ENCODE measurements at regions not wholly inside any gene's neighbourhood (a gene's known extent, or its start where the extent isn't known, plus 50 kb on each side); places are given as distances from the start of the nearest gene placed in this dataset.
"Not testable (repeated sequence)": the region's sequence is repeated elsewhere in the genome, so short reads cannot be mapped to it uniquely, and the experiment has no call there.

DNA sequence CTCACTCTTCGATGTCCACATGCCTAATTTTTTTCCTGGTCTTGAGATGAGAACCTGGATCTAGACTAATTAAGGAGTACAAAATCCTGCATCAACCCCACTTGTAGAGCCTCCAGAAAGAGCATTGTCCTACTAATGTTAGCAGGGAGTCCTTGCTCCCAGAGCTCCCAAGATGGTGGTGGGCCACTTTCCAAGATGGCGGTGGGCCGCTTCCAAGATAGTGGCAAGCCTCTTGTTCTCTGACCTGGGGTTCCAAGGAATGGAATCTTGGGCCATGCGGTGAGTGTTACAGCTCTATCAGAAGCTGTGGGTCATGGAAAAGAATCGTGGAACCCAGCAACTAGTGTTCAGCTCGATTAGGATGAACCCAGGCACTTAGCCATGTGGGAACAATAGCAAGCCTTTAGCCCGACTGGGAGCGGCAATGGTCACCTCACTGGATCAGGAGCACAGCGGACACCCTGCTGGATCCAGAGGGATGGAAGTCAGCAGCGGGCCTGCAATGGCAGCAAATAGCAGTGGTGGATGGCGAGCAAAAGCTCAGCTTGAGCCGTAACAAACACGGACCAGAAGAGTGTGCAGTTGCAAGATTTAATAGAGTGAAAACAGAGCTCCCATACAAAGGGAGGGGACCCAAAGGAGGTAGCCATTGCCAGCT lies 1997.5 kb upstream of the RAG2 start:
- CTCF ChIA-PET; POLR2A ChIA-PET; H3K27me3 Mint-ChIP-seq; H3K9me3 Mint-ChIP-seq; DNase-seq; H3K27ac Mint-ChIP-seq; H3K36me3 Mint-ChIP-seq (ENCODE audit: low read depth); H3K4me3 Mint-ChIP-seq; H3K4me1 Mint-ChIP-seq: not testable (repeated sequence)

DNA sequence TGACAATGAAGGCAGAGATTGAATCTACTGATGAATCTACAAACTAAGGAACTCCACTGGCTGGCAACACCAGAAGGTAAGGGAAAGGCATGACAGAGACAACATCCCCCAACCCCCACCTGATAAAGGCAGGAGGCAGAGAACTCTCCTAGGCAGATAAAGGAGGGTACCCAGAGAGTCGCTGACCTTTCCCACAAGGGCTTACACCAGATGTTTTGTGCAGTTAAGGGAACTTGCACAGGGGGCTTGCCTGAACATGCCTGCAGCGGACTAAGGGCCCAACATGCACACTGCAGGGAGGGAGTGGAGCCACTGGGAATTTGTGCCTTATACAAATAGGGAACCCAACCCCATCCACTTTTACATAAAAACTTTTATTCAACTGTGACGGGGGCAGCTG lies 1996.9 kb upstream of the RAG2 start:
- ChIA-PET POLR2A (no interaction called here), CTCF (no interaction called here)
- no peaks in the 10 kb centered on the region for H3K27me3 Mint-ChIP-seq
- H3K36me3 Mint-ChIP-seq (ENCODE audit: low read depth), result no peaks in the 10 kb centered on the region
- no peak for DNase-seq
- H3K9me3 Mint-ChIP-seq, result peaks cover 3% of the 10 kb centered on the region
- H3K4me3 Mint-ChIP-seq, result no peak overlapping the region
- no peak overlapping the region for H3K27ac Mint-ChIP-seq
- H3K4me1 Mint-ChIP-seq, result no peaks in the 10 kb centered on the region

DNA sequence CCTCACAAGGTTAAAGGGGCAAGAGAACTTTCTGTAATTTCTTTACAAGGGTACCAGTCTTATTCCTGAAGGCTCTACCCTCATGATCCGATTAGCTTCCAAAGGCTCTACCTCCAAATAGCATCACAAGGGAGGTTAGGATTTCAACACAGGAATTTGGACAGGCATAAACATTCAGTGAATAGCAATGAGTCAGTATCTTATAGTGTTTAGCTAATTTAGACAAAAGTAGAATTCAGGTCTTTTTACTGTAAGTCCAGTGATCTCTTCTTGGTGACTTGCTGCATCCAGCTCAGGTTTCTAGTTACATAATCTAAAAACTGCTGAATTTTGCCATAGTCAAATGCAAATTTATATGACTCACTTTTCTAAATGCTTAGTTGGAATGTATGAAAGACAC lies 1995.6 kb upstream of the RAG2 start:
- H3K36me3 Mint-ChIP-seq (ENCODE audit: low read depth), result no peaks in the 10 kb centered on the region
- H3K4me1 Mint-ChIP-seq, result no peaks in the 10 kb centered on the region
- no peak overlapping the region for H3K27ac Mint-ChIP-seq
- CTCF ChIA-PET, result no interaction called here
- H3K4me3 Mint-ChIP-seq, result no peak overlapping the region
- POLR2A ChIA-PET, result no interaction called here
- H3K9me3 Mint-ChIP-seq, result peaks cover 3% of the 10 kb centered on the region
- DNase-seq, result no peak
- H3K27me3 Mint-ChIP-seq, result no peaks in the 10 kb centered on the region

DNA sequence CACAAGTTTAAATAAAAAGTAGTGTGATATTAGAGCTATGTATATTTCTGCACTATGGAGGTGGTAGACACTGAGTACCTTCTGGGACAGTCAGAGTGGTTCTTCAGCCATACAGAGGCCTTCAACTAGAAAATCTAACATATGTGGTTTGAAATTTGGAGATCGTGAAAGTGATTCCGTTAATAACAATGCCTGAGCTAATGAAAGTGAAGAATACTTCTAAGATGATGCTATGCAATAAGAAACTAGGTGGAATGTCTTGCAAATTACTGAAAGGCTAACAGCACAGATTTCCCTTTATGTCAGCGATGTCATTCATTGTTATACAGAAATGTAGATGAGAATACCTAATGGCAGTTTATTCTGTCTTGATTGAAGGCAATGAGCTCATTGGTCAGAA lies 1984.7 kb upstream of the RAG2 start:
- H3K9me3 Mint-ChIP-seq, result peaks cover 6% of the 10 kb centered on the region
- H3K4me3 Mint-ChIP-seq, result no peak overlapping the region
- no peaks in the 10 kb centered on the region for H3K36me3 Mint-ChIP-seq (ENCODE audit: low read depth)
- no peaks in the 10 kb centered on the region for H3K27me3 Mint-ChIP-seq
- CTCF ChIA-PET, result no interaction called here
- H3K27ac Mint-ChIP-seq, result no peak overlapping the region
- H3K4me1 Mint-ChIP-seq, result no peaks in the 10 kb centered on the region
- DNase-seq, result no peak
- POLR2A ChIA-PET, result no interaction called here

DNA sequence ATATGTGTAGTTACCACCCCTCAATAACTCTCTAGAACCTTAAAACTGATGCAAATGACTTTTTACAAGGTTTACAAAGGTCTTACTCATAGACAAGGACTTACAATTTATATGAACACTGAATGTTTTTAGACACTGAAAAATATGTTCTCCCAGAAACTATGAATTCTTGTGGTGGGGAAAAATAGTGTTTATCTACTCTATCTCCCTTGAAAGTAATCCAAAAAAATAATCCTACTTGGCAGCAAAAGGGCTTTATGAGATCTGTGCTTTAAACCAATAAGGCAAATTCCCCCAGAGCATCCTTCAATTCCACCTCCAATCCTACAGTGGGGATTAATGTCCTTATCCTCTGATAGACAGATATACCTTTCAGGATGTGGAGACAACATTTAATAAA lies 1984.1 kb upstream of the RAG2 start:
- ChIA-PET CTCF (no interaction called here), POLR2A (no interaction called here)
- no peak for DNase-seq
- Mint-ChIP-seq H3K4me1 (no peaks in the 10 kb centered on the region), H3K9me3 (peaks cover 8% of the 10 kb centered on the region), H3K4me3 (no peak overlapping the region), H3K27me3 (no peaks in the 10 kb centered on the region), H3K27ac (no peak overlapping the region), H3K36me3 (ENCODE audit: low read depth) (no peaks in the 10 kb centered on the region)

DNA sequence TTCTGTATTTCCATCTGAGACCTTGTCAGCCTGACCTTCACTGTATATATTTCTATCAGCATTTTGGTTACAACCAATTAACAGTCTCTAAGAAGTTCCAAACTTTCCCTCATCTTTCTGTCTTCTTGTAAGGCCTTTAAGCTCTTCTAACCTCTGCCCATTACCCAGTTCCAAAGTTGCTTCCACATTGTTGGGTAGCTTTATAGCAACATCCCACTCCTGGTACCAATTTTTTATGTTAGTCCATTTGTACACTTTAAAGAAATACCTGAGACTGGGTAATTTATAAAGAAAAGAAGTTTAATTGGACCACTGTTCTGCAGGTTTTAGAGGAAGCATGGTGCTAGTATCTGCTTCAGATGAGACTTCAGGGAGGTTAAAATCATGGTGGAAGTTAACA lies 1979.7 kb upstream of the RAG2 start:
- CTCF ChIA-PET, result no interaction called here

DNA sequence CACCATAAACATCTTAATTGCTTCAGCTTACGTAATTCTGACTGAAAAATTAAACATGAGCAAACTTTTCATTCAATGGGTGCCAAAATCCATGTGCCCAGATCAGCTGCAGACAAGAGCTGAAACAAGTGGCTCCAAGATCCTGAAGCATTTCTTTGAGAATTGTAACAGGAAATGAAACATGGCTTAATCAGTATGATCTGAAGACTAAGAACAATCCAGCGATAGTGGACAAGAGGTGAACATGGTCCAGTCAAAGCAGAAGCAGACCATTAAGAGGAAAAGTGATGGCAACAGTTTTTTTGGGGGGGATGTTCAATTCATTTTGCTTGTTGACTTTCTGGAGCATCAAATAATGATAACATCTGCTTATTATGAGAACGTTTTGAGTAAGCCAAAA lies 1964.5 kb upstream of the RAG2 start:
- no peaks in the 10 kb centered on the region for H3K27me3 Mint-ChIP-seq
- CTCF ChIA-PET, result no interaction called here

More for the DNA sequence above, 1979.7 kb upstream of the RAG2 start:
- Mint-ChIP-seq H3K36me3 (ENCODE audit: low read depth) (no peaks in the 10 kb centered on the region), H3K27ac (no peak overlapping the region), H3K4me1 (no peaks in the 10 kb centered on the region), H3K9me3 (peaks cover 6% of the 10 kb centered on the region), H3K27me3 (no peaks in the 10 kb centered on the region), H3K4me3 (no peak overlapping the region)
- no peak for DNase-seq
- POLR2A ChIA-PET, result no interaction called here

DNA sequence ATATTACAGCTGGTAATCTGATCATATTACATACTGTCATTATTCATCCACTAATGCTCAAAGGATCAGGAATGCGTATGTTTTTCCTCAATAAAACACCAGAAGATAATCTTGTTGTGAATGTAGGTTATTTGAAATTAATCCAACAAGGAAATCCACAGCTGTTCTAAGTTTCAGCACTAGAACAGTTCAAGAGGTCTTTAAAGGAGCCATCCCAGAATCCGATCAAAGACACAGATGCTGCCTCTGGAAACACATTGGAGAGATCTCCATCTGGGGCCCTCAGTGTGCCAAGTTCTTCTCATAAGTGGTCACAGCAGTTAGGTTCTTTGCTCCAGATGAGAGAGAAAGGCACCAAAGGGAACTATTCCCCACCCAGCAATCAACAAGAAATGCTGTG lies 1955.1 kb upstream of the RAG2 start:
- Mint-ChIP-seq H3K36me3 (ENCODE audit: low read depth) (no peaks in the 10 kb centered on the region), H3K9me3 (peaks cover 2% of the 10 kb centered on the region), H3K27ac (no peak overlapping the region), H3K27me3 (no peaks in the 10 kb centered on the region), H3K4me1 (no peaks in the 10 kb centered on the region), H3K4me3 (no peak overlapping the region)
- POLR2A ChIA-PET, result no interaction called here
- CTCF ChIA-PET, result no interaction called here
- DNase-seq, result no peak

More for the DNA sequence above, 1964.5 kb upstream of the RAG2 start:
- H3K36me3 Mint-ChIP-seq (ENCODE audit: low read depth), result no peaks in the 10 kb centered on the region
- no peaks in the 10 kb centered on the region for H3K4me1 Mint-ChIP-seq
- POLR2A ChIA-PET, result no interaction called here
- H3K9me3 Mint-ChIP-seq, result peaks cover 2% of the 10 kb centered on the region
- no peak overlapping the region for H3K27ac Mint-ChIP-seq
- no peak for DNase-seq
- no peak overlapping the region for H3K4me3 Mint-ChIP-seq

DNA sequence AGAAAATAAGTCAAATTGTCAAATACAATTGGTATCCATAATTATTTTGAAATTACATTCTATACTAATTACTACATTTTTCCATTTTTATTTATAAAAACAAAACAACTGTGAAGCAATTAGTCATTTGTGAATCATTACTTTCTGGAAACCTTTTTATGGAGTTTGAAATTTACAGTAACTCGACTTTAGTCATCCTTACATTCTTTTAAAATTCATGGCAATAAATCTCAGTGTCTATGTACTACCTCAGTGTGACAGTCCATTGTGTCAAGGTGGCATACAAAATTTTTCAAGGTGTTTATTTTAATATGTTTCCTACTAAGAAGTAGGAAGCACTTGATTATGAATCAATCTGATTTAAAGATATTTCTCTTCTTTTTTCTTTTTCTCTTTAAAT lies 1949.4 kb upstream of the RAG2 start:
- Mint-ChIP-seq H3K9me3 (no peaks in the 10 kb centered on the region), H3K4me1 (no peaks in the 10 kb centered on the region), H3K36me3 (ENCODE audit: low read depth) (no peaks in the 10 kb centered on the region), H3K27me3 (no peaks in the 10 kb centered on the region), H3K4me3 (no peak overlapping the region), H3K27ac (no peak overlapping the region)
- DNase-seq, result no peak
- CTCF ChIA-PET, result no interaction called here
- POLR2A ChIA-PET, result no interaction called here

DNA sequence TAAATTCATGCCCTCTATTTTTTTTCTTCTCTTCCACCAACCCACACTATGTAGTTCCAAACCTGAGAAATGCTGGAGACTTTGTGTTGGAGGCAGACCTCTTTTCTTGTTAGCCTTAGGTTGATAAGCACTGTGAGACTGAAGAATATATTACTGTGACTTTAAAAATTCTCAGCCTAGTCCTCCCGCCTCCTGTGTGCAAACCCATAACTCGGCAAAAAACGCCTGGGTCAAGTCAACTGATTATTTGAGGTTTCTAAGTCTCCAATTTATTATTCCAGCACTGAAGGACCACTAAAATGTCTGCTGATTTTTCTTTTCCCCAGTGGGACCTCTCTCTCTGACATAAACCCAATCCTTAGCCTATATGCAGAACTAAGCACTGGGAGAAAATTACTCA lies 1946.0 kb upstream of the RAG2 start:
- Mint-ChIP-seq H3K27me3 (no peaks in the 10 kb centered on the region), H3K36me3 (ENCODE audit: low read depth) (no peaks in the 10 kb centered on the region), H3K4me3 (no peak overlapping the region), H3K9me3 (no peaks in the 10 kb centered on the region), H3K4me1 (no peaks in the 10 kb centered on the region), H3K27ac (no peak overlapping the region)
- POLR2A ChIA-PET, result no interaction called here
- CTCF ChIA-PET, result no interaction called here
- no peak for DNase-seq

DNA sequence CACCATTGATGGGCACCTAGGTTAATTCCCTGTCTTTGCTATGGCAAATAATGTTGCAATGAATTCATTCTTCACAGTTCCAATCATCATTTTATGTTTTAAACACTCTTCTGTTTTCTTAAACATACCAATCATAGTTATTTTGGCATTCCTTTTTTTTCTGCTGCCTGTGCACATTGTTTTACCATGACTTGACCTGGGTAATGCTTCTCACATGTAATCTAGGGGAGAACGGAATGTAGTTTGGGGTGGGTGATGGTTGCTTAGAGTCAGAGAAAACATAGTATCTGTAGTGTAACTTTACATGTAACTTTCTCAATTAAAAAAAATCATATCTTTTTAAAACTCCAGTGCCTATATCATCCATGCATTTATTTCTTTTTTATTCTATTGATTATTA lies 1945.3 kb upstream of the RAG2 start:
- Mint-ChIP-seq H3K27me3 (no peaks in the 10 kb centered on the region), H3K4me1 (no peaks in the 10 kb centered on the region), H3K9me3 (no peaks in the 10 kb centered on the region), H3K4me3 (no peak overlapping the region), H3K27ac (no peak overlapping the region), H3K36me3 (ENCODE audit: low read depth) (no peaks in the 10 kb centered on the region)
- DNase-seq, result no peak
- POLR2A ChIA-PET, result no interaction called here
- CTCF ChIA-PET, result no interaction called here

DNA sequence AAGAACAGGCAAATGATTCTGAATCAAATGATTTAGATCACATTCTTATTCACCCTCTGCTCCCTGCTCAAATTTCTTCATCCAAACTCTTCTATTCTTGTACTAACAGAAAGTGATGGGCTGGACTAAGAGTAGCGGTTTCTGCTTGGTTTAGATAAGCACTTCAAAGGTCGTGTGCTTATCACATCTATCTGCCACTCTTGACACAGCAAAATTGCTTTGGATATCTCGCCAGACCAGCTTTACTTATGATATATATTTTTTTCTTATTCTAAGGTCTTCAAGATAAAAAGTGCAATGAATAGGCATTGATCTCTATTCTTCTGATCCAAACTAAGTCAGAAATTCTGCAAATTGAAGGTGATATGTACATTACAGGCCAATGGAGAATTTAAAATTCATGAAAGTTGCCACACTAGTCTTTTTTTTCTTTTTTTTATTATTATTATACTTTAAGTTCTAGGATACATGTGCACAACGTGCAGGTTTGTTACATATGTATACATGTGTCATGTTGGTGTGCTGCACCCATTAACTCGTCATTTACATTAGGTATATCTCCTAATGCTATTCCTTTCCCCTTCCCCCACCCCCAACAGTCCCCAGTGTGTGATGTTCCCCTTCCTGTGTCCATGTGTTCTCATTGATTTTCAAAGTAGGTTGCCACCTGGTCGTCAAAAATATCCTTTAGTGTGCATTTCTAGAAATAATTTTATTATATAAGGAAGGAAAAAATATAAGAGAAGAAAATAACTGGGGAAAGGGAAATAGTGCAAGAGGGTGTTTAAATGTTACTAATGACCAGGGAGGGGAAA lies 1941.0 kb upstream of the RAG2 start:
- no peaks in the 10 kb centered on the region for H3K36me3 Mint-ChIP-seq (ENCODE audit: low read depth)
- no peak overlapping the region for H3K4me3 Mint-ChIP-seq
- H3K27ac Mint-ChIP-seq, result no peak overlapping the region
- no peaks in the 10 kb centered on the region for H3K4me1 Mint-ChIP-seq
- peaks cover 6% of the 10 kb centered on the region for H3K9me3 Mint-ChIP-seq
- no peak for DNase-seq
- H3K27me3 Mint-ChIP-seq, result no peaks in the 10 kb centered on the region
- ChIA-PET CTCF (no interaction called here), POLR2A (no interaction called here)

DNA sequence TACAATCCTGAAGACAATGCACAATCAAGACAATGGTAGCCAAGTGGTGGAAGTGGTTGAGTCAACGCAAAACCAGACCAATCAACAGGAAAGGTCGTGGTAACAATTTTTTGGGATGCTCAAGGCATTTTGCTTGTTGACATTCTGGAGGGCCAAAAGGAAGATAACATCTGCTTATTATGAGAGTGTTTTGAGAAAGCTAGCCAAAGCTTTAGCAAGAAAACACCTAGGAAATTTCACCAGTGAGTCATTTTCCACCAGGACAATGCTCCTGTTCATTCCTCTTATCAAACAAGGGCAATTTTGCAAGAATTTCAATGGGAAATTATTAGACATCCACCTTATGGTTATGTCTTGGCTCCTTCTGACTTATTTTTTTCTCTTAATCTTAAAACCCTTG lies 1932.2 kb upstream of the RAG2 start:
- no peak overlapping the region for H3K4me3 Mint-ChIP-seq
- H3K4me1 Mint-ChIP-seq, result no peaks in the 10 kb centered on the region
- POLR2A ChIA-PET, result no interaction called here
- CTCF ChIA-PET, result no interaction called here
- no peak overlapping the region for H3K27ac Mint-ChIP-seq
- H3K9me3 Mint-ChIP-seq, result peaks cover 11% of the 10 kb centered on the region
- no peak for DNase-seq
- no peaks in the 10 kb centered on the region for H3K27me3 Mint-ChIP-seq
- no peaks in the 10 kb centered on the region for H3K36me3 Mint-ChIP-seq (ENCODE audit: low read depth)

DNA sequence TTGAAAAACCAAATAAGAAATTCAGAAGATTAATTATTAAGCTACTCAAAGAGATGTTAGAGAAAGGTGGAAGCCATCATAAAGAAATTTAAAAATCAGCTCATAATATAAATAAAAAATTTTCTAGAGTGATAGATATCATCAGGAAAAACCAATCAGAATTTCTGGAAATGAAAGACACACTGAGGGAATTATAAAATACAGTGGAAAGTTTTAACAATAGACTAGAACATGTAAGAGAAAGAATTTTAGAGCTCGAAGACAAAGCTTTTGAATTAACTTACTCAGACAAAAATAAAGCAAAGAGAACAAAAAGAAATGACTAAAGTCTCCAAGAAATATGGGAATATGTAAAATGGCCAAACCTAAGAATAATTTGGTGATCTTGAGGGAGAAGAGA lies 1926.9 kb upstream of the RAG2 start:
- Mint-ChIP-seq H3K4me1 (no peaks in the 10 kb centered on the region), H3K36me3 (ENCODE audit: low read depth) (no peaks in the 10 kb centered on the region), H3K27me3 (no peaks in the 10 kb centered on the region), H3K9me3 (no peaks in the 10 kb centered on the region), H3K4me3 (no peak overlapping the region), H3K27ac (no peak overlapping the region)
- no peak for DNase-seq
- ChIA-PET CTCF (no interaction called here), POLR2A (no interaction called here)
